ENCODE measurements at regions not wholly inside any gene's neighbourhood (a gene's known extent, or its start where the extent isn't known, plus 50 kb on each side); places are given as distances from the start of the nearest gene placed in this dataset.
"Not testable (repeated sequence)": the region's sequence is repeated elsewhere in the genome, so short reads cannot be mapped to it uniquely, and the experiment has no call there.

DNA sequence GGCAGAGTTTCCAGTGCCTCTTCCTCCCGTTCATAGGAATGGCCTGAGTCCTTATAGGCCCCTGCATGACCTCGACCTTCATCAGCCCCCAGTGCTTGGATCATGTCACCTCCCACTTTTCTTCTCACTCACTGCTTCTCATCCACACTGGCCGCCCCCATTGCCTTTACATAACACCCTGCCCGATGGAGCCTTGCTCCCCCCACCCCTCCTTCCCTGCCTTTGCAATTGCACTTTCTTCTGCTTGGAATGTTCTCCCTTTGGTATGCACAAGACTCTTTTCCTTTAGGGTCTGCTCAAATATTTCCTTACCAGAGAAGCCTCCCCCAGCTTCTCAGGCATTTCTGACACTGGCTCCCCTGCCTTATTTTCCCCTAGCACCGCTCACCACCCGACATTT lies 125.2 kb upstream of the KCNJ6 start:
- no peak for DNase-seq

DNA sequence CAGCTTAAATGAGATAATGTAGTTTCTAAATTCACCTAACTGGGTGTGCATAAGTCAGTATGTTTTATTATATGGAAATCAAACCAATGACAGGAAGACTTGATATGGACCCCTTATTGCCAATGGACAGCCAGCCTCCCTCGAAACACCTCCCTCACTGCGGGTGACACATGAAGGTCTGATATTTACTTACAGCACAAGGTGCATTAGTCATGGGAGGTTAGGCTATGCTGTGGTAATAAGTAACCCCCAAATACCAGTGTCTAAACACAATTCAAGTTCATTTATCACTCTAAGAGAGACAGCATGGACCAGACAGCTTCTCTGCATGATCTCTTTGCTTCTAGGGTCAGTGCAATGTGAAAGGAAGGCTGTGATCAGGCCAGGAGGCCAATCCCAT lies 126.0 kb upstream of the KCNJ6 start:
- no peak for DNase-seq

DNA sequence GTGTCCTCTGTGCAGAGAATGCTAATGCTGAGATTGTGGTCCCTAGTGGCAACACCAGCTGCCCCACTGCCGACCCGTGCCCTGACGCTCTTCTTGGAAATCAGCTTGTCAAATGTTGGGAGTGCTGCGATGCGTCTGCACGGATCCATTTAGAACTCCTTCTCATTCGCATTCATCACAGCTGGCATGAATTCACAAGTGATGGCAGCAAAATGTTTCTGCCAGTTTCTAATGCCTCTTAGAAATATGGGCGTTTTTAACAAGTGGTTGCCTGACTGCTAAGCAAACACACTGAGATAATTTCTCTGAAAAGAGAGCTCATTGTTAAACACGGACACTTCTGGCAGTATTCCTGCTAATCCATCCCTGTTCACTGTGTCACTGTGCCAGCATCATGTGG lies 131.9 kb upstream of the KCNJ6 start:
- no peak for DNase-seq

DNA sequence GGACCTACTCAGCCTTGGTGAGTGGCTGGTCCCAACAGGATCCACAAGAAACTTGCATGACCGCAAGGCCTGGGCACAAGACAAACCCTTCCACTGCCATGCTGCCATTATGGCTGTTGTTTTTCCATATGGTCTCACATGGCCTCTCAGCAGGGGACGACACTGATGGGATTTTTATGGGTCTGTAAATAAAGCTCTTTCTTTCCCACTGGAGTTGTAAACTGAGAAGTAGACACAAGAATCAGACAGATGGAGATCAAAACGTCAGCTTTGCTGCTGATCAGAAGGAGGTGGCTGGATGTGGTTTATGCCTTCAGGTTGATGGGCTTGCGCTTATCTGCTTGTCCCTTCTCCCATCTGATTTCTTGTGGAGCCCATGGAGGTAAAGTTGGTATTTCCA lies 138.1 kb upstream of the KCNJ6 start:
- DNase-seq: no peak

DNA sequence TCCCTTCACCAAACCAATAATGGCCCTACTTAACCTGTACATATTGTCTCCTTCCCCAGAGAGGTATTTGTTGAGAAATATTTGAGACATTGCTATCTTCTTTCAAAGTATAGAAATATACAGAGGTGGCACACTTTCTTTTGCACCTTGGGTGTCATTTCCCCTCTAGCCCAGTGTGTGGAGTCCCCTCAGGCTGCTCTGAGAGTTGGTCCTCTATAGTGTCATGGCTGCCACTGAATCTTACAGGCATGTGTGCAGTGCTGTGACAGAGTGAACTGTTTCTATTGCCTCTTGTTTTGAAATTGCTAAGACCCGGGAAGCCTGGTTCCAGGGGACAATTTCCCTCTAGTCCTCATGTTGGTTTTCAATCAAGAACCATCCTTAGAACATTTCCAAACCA lies 140.2 kb upstream of the KCNJ6 start:
- DNase-seq: no peak

DNA sequence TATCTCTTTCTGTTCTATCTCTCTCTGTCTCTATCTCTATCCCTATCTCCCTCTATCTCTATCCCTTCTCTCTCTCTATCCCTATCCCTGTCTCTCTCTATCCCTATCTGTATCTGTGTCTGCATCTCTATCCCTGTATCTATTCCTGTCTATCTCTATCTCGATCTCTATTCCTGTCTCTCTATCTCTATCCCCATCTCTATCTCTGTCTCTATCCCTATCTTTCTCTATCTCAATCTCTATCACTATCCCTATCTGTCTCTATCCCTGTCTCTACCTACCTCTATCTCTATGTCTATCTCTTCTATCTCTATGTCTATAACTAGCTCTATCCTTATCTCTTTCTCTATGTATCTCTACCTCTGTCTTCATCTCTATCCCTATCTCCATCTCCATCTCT lies 141.4 kb upstream of the KCNJ6 start:
- DNase-seq: no peak

DNA sequence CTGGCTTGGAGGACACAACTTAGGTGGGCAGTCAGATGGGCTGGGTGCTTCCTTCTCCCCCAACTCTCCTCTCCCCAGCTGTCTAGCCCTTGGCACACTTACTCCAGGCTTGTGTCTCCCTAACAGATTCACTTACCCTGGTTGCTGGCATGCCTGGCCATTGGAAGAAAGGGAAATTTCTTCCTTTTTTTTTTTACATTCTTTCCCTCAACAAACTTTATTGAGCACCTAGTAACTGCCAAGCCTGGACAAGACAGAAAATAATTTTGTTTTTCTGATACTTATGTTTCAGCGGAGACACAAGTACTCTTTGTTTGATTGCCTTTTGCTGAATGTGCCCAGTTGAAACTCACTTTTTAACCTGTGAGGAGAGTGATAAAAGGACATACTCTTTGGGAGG lies 144.3 kb upstream of the KCNJ6 start:
- DNase-seq: no peak

DNA sequence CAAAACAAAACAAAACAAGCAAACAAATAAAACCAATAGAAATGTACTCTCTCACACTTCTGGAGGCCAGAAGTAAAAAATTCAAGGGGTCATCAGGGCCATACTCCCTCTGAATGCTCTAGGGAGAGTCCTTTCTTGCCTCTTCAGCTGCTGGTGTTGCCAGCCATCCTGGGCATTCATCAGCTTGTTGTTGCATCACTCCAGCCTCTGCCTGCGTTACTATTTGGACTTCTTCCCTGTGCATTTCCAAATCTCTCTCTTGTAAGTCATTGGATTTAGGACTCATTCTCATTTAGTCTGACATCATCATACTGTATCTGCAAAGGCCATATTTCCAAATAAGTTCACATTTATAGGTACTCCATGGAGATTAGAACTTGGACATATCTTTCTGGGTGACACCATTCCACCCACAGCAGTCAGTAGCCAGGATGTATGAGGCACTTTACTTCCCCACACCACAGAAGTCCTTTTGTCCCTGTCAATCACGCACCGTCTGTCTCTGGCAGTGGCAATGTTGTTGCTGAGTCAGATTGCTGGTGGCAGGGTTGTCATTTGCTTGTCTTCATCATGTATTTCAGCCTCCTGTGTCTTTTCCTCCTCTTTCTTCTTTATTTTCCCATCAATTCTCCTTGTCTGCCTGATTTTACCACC lies 151.0 kb upstream of the KCNJ6 start:
- no peak for DNase-seq

DNA sequence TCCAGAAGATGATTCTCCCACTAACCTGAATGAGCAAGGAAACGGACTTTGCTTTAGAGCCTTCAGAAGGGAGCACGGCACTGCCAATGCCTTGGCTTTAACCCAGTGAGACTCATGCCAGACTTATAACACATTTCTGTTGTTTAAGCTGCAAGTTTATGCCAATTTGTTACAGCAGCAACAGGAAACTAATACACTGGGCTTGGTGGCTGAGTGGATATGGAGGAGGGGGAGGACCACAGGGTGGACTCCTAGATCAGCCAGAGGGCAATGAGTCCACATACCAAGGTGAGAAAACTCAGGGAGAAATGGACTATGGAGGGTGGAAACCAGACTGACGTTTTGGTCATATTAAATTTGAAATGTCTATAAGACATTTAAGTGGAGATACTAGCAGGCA lies 156.2 kb upstream of the KCNJ6 start:
- DNase-seq: no peak

DNA sequence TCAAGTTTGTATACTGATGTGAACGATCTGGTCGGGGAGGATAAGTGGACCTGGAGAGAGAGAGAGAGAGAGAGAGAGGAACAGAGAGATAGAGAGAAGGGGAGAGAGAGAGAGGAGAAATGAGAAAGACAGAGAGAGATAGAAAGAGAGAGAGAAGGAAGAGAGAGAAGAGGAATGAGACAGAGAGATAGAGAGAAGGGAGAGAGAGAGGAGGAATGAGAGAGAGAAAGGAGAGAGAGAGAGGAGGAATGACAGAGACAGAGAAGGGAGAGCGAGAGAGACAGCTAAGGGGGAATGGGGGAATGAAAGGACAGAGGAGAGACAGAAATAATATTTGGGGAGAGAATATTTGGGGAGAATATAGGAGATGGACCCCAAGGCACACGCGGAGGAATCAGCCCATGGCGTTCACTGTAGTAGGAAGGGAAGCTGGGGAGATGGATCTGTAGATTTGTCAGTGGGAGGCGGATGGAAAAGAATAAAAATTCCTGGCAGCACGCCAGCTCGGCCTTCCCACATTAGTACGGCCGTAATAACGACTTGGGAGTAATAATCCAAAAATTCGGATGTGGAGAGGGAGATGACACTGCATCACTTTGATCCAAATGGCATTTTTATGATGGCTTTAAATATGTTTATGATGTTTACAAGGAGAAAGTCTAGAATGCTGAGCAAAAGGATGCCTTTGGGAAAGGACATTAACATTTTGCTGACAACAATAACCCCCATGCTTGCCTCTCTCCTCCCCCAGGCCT lies 159.8 kb upstream of the KCNJ6 start:
- no peak for DNase-seq

DNA sequence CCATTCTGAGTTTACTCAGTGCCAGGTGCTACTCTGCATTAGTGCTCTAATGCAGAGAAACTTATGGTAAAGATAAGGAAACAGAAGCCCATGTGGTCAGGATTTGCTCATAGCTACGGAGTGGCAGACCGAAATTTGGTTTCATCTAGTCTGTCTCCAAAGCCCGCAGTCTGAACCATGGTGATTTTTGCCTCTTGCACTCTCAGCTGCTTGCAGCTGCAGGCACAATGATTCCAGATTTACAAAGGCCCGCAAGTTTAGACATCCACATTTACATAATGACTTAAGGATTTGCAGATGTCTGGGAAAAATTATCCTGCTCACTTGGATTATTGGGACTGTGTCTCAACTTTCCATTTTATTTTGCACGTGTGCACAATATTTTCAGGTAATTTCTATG lies 161.3 kb upstream of the KCNJ6 start:
- DNase-seq: no peak

DNA sequence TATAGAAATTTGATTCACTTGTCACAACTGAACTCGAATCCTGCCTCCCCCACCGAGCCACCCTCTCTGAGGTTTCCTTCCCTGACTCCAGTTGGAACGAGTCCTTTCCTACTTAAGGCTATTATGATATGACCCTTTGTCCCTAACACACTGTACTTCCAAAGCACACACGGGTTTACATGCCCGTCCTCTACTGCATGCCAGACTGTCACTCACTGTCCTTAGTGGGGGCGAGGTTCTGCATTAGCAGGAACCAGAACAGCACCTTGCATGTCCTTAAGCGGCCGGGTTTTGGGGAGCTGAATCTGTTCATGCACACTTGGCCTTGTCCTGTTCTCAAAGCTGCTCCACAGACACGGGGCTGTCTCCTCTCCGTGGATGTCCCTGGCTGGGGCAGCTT lies 164.6 kb upstream of the KCNJ6 start:
- DNase-seq: no peak

DNA sequence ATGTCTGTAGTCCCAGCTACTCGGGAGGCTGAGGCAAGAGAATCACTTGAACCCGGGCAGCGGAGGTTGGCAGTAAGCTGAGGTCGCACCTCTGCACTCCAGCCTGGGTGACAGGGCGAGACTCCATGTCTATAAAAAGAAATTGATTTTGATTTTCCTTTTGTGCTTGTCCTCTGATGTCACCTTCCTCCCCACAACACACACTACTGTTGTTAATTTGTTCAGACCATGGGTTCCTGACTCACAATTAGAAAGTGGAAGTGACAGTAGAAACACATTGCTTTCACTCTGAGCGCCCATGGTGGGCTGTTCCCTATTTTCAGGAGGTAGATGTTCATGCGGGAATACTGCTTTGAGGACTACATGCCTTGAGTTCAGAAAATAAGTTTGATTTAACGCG lies 165.5 kb upstream of the KCNJ6 start:
- no peak for DNase-seq

DNA sequence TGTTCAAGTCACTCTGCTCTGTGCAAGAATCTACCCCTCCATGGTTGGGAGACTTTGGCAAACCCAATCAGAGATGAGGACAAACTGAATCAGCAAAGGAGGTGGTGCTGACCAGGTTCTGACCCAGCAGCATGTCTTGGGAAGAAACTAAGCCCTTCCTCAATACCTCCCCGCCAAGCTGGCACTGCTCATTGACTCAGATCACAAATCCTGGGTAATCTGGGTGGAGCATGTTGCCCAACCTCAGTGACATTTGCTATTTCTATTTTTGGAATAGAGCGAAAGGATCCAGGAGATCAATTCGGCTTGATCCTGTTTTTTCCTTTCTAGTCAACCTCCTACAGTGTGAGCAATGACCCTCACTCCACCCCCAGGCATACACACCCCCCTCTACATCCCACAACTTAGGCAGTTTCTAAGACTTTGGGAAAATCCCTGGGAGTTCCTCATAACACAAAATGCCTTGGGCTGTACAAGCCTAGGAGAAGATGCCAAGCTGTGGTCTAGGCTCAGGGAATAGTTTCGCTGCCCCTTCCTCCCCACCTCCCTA lies 166.8 kb upstream of the KCNJ6 start:
- DNase-seq: no peak

DNA sequence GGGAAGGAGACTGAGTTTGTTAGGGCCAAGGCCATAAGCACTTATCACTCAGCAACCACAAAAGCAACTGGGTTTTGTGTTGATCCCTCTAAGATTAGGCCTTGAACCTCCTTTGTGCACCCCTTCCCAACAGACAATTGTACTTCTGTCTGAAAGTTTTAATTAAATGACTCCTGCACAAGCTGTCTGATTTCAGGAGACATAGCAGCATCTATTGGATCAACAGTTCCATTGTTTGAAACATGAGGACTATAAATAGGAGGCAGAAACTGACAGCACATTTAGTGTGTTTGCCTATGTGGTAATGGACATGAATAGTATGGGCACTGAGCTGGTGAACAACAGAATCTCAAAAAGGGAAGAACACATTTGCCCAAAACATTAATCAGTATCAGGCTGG lies 167.3 kb upstream of the KCNJ6 start:
- no peak for DNase-seq

DNA sequence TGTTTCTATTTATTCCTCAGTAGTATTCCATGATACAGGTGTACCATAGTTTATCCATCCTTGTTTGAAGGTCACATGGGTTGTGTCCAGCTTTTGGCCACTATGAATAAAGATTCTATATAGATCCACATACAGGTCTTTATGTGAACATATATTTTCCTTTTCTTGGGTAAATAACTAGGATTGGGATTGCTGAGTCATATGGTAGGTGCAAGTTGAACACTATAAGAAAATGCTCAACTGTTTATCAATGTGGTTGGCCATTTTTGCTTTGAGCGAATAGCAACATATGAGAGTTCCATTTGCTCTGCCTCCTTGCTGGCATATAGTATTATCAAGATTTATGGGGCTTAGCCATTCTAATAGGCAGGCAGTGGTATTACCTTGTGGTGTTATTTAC lies 170.2 kb upstream of the KCNJ15 start:
- no peak for DNase-seq

DNA sequence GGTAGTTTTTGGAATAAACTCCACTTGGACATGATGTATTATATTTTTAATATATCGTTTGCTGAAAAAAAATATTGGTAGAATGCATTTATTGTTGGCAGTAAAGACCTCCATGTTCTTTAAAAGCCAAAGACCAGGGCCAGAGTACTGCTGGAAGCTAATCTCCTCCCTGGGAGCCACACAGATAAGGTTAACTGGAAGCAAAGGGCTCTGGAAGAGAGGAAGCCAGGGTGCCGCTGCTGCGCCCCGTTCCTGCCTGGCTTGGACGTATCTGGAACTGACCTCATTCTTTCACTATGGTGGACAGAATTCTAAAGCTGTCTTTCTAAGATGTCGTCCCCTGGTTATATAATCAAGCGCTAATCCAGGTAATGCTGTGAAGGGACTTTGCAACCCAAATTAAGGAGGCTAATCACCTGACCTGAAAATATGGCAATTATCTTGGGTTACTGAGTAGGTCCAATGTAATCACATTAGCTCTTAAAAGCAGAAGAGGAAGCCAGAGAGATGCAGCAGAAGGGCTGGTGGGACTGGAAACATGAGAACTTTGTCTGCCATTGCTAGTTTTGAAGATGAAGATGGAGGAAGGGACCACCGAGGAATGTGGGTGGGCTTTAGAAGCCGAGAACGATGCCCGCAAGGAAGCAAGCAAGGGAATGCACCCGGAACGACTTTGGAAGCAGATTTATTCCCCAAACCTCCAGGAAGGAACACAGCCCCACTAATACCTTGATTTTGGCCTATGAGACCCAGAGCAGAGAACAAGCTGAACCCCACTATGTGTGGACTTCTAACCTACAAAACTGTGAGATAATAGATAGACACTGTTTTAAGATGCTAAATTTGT lies 167.7 kb upstream of the KCNJ15 start:
- no peak for DNase-seq

DNA sequence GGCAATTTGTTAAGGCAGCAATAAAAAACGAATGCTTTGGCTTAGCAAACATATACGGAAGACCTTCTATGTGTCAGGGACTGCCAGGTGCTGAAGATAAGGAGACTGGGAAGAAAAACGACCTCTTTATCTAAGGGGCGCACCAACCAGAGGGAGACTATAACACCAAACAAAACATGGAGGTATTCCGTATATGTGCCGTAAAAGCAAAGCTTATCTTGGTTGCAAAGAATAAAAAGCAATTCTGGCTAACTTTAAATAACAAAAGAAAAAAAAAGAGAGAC lies 167.1 kb upstream of the KCNJ15 start:
- no peak for DNase-seq

DNA sequence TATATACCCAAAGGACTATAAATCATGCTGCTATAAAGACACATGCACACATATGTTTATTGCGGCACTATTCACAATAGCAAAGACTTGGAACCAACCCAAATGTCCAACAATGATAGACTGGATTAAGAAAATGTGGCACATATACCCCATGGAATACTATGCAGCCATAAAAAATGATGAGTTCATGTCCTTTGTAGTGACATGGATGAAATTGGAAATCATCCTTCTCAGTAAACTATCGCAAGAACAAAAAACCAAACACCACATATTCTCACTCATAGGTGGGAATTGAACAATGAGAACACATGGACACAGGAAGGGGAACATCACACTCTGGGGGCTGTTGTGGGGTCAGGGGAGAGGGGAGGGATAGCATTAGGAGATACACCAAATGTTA lies 165.7 kb upstream of the KCNJ15 start:
- not testable (repeated sequence) for DNase-seq

DNA sequence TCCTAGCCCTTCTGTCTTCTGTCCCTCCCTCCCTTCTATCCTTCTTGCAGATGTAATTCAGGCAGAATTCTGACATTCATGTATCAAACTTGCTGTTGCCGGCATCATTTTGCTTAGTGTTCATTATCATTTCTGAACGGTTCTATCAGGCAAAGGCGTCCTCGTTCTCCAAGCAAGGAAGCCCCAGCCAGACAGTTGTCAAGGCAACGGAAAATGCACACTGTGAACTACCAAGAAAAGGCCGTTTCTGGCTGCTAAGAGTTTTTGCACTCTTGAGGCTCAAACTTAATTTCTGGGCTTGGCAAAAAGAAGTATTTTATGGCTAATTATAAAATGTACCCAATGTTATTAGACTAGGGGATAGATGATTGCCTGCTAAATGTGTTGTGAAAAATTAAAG lies 164.7 kb upstream of the KCNJ15 start:
- DNase-seq: no peak

DNA sequence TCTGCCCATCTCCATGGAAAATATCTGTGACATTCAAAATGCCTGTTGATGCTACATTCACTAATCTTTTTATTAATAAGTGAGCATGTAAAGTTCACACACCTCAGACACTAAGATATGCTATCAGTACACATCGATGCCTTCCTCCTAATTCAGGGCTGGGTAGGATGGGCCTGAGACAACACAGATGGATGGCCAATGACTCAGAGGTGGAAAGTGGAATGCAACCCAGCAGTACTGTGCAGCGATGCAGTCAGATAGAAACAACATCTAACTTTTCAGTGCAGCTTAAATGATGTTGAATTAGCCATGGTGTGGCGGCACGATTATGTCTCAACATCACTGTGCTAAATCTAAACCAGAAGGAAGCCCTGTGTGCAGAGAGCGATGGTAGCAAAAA lies 161.6 kb upstream of the KCNJ15 start:
- no peak for DNase-seq

DNA sequence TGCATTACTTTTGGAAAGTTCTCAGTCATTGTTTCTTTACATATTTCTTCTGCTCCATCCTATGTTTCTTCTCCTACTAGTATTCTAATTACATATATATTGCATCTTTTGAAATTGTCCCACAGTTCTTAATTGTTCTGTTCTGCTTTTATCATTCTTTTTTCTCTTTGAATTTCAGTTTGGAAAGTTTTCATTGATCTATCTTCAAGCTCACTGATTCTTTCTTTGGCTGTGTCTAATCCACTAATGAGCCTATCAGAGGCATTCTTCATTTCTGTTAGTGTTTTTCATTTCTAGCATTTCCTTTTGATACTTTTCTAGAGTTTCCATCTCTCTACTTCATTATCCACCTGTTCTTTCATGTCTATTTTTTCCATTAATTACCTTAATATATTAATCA lies 159.0 kb upstream of the KCNJ15 start:
- DNase-seq: no peak

DNA sequence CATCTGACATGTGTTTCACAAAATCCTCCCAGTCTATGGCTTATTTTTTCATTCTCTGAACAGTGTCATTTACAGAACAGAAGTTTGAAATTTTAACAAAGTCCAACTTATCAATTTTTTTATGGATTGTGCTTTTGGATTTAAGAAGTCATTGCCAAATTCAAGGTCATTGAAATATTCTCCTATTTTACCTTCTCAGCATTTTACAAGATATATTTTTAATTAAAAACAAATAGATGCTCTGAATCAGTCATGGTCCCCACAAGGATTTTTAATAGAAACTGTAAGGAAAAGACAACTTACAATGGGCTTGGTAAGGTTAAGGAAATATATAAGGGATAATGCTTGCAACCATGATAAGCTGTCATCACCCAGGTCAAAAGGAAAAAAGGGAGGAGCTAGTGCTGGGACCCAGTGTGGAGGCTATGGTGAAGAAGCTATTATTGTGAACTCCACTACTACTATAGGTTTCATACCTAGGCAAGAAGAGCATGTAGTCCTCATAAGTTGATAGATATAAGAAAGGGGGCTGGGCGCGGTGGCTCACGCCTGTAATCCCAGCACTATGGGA lies 144.5 kb upstream of the KCNJ15 start:
- DNase-seq: no peak
